ENCODE measurements at regions not wholly inside any gene's neighbourhood (a gene's known extent, or its start where the extent isn't known, plus 50 kb on each side); places are given as distances from the start of the nearest gene placed in this dataset.

- H3K27me3 Mint-ChIP-seq (ENCODE audit: insufficient read depth, unreplicated experiment): peaks cover 8% of the 10 kb centered on the region
- POLR2A ChIA-PET: no interaction called here
- no peaks in the 10 kb centered on the region for H3K4me1 Mint-ChIP-seq (ENCODE audit: low read depth, unreplicated experiment)
- Histone ChIP-seq H3K9me3 (no peaks in the 10 kb centered on the region), H3K27me3 (replicated peaks; ENCODE audit: control insufficient read depth, insufficient read depth, low read length) (no peaks in the 10 kb centered on the region), H3K4me1 (no peaks in the 10 kb centered on the region), H3K4me3 (ENCODE audit: low read depth, low read length) (no peak overlapping the region), H3K36me3 (ENCODE audit: control insufficient read depth, insufficient read depth, low read length) (no peaks in the 10 kb centered on the region)
- no peak for DNase-seq
- CTCF ChIA-PET: interaction anchor here (0.6 kb wide), 1 partner anchor 950 kb away, joined by 4 read pairs; no protein-coding TSS in a partner anchor
- no peak for TF ChIP-seq CTCF (IDR thresholded peaks at IDR 0.05; ENCODE audit: insufficient read depth in 1 of 2, low read depth in 1 of 2, low read length in 1 of 2, severe bottlenecking in 1 of 2, unreplicated experiment in 1 of 2)
- no peak overlapping the region for H3K4me3 Mint-ChIP-seq (ENCODE audit: unreplicated experiment)
- H3K36me3 Mint-ChIP-seq (ENCODE audit: insufficient read depth, unreplicated experiment): no peaks in the 10 kb centered on the region
- peaks cover 8% of the 10 kb centered on the region for H3K9me3 Mint-ChIP-seq (ENCODE audit: unreplicated experiment)
- no peak overlapping the region for H3K27ac Mint-ChIP-seq (ENCODE audit: unreplicated experiment)
- intact Hi-C loops (cut with micrococcal nuclease; ENCODE audit: unreplicated experiment): no loop called here
- no TSS peak for BruUV-seq (replicated peaks)
Measured at GRCh38 chr10:85515316-85515715, 851.3 kb downstream of the GRID1 start.

GRCh38 chr10:85524001-85524666 lies 842.5 kb downstream of the GRID1 start:
- Mint-ChIP-seq H3K4me1 (ENCODE audit: low read depth, unreplicated experiment) (no peaks in the 10 kb centered on the region), H3K27ac (ENCODE audit: unreplicated experiment) (no peak overlapping the region), H3K4me3 (ENCODE audit: unreplicated experiment) (no peak overlapping the region), H3K36me3 (ENCODE audit: insufficient read depth, unreplicated experiment) (no peaks in the 10 kb centered on the region), H3K27me3 (ENCODE audit: insufficient read depth, unreplicated experiment) (peaks cover 2% of the 10 kb centered on the region), H3K9me3 (ENCODE audit: unreplicated experiment) (peaks cover 16% of the 10 kb centered on the region)
- Histone ChIP-seq H3K4me3 (ENCODE audit: low read depth, low read length) (no peak overlapping the region), H3K36me3 (ENCODE audit: control insufficient read depth, insufficient read depth, low read length) (no peaks in the 10 kb centered on the region), H3K9me3 (peaks cover 13% of the 10 kb centered on the region), H3K27me3 (replicated peaks; ENCODE audit: control insufficient read depth, insufficient read depth, low read length) (no peaks in the 10 kb centered on the region), H3K4me1 (no peaks in the 10 kb centered on the region)
- no TSS peak for BruUV-seq (replicated peaks)
- DNase-seq: no peak
- intact Hi-C loops (cut with micrococcal nuclease; ENCODE audit: unreplicated experiment): no loop called here
- no peak for TF ChIP-seq CTCF (IDR thresholded peaks at IDR 0.05; ENCODE audit: insufficient read depth in 1 of 2, low read depth in 1 of 2, low read length in 1 of 2, severe bottlenecking in 1 of 2, unreplicated experiment in 1 of 2)
- ChIA-PET CTCF (no interaction called here), POLR2A (no interaction called here)

- no peaks in the 10 kb centered on the region for H3K4me1 Mint-ChIP-seq (ENCODE audit: low read depth, unreplicated experiment)
- Histone ChIP-seq H3K4me3 (ENCODE audit: low read depth, low read length) (no peak overlapping the region), H3K36me3 (ENCODE audit: control insufficient read depth, insufficient read depth, low read length) (no peaks in the 10 kb centered on the region), H3K4me1 (no peaks in the 10 kb centered on the region), H3K27me3 (replicated peaks; ENCODE audit: control insufficient read depth, insufficient read depth, low read length) (no peaks in the 10 kb centered on the region), H3K9me3 (peaks cover 13% of the 10 kb centered on the region)
- ChIA-PET CTCF (no interaction called here), POLR2A (no interaction called here)
- H3K27me3 Mint-ChIP-seq (ENCODE audit: insufficient read depth, unreplicated experiment): peaks cover 2% of the 10 kb centered on the region
- no peaks in the 10 kb centered on the region for H3K36me3 Mint-ChIP-seq (ENCODE audit: insufficient read depth, unreplicated experiment)
- DNase-seq: no peak
- H3K27ac Mint-ChIP-seq (ENCODE audit: unreplicated experiment): no peak overlapping the region
- no peak overlapping the region for H3K4me3 Mint-ChIP-seq (ENCODE audit: unreplicated experiment)
- no TSS peak for BruUV-seq (replicated peaks)
- H3K9me3 Mint-ChIP-seq (ENCODE audit: unreplicated experiment): peaks cover 16% of the 10 kb centered on the region
- TF ChIP-seq CTCF (IDR thresholded peaks at IDR 0.05; ENCODE audit: insufficient read depth in 1 of 2, low read depth in 1 of 2, low read length in 1 of 2, severe bottlenecking in 1 of 2, unreplicated experiment in 1 of 2): no peak
- intact Hi-C loops (cut with micrococcal nuclease; ENCODE audit: unreplicated experiment): no loop called here
Measured at GRCh38 chr10:85527616-85528317, 838.8 kb downstream of the GRID1 start.

Data from Caco-2 (cell line).